ENCODE measurements at regions not wholly inside any gene's neighbourhood (a gene's known extent, or its start where the extent isn't known, plus 50 kb on each side); places are given as distances from the start of the nearest gene placed in this dataset.

- WGBS (ENCODE audit: low lambda C conversion rate, missing lambda C conversion rate): 76% methylated on average over 1 of the region's 1 CpG
- Histone ChIP-seq H3K4me2 (no peak overlapping the region), H3K79me2 (no peaks in the 10 kb centered on the region), H3K9me3 (ENCODE audit: low read depth) (no peaks in the 10 kb centered on the region), H3K4me3 (no peak overlapping the region), H3K9me2 (replicated peaks; ENCODE audit: insufficient read depth) (no peaks in the 10 kb centered on the region), H4K20me1 (ENCODE audit: insufficient read depth, poor library complexity, severe bottlenecking) (no peaks in the 10 kb centered on the region), H3K4me1 (ENCODE audit: insufficient read depth) (no peaks in the 10 kb centered on the region), H2AFZ (no peak overlapping the region), H3K36me3 (replicated peaks; ENCODE audit: insufficient read depth, low read depth) (no peaks in the 10 kb centered on the region), H3K27me3 (no peaks in the 10 kb centered on the region), H3K27ac (no peak overlapping the region)
- DNase-seq (ENCODE audit: low spot score): no peak
- TF ChIP-seq CTCF (IDR thresholded peaks at IDR 0.05; ENCODE audit: poor library complexity) (no peak), EZH2phosphoT487 (IDR thresholded peaks at IDR 0.05; ENCODE audit: low read depth, severe bottlenecking, unreplicated experiment) (no peak), EZH2 (IDR thresholded peaks at IDR 0.05; ENCODE audit: borderline replicate concordance) (no peak)
These were observed 386.5 kb upstream of the SPRY2 start for GRCh38 chr13:80727321-80727975.

DNA sequence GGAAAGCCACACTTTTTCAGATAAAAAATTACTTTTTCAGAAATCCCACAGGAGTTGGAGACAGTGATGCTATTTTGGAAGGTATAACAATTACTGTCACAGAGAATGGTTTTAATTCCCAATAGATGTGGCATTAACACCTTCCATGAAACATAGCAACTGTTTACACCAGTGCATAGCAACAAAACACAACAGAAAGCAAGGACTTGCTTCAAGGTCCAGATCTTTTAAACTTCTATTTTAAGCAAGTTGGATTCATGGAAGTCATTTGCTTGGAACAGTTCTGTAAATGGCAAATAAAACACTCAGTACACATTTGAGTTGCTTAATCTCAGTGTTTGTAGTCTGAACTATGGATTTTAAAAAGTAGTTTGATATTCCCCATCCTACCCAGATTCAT is 385.9 kb upstream of the SPRY2 start:
- Histone ChIP-seq H2AFZ (no peak overlapping the region), H3K9me2 (replicated peaks; ENCODE audit: insufficient read depth) (no peaks in the 10 kb centered on the region), H3K4me1 (ENCODE audit: insufficient read depth) (no peaks in the 10 kb centered on the region), H3K9me3 (ENCODE audit: low read depth) (no peaks in the 10 kb centered on the region), H3K27me3 (no peaks in the 10 kb centered on the region), H3K79me2 (no peaks in the 10 kb centered on the region), H3K4me3 (no peak overlapping the region), H3K36me3 (replicated peaks; ENCODE audit: insufficient read depth, low read depth) (no peaks in the 10 kb centered on the region), H3K4me2 (no peak overlapping the region), H3K27ac (no peak overlapping the region), H4K20me1 (ENCODE audit: insufficient read depth, poor library complexity, severe bottlenecking) (no peaks in the 10 kb centered on the region)
- TF ChIP-seq EZH2 (IDR thresholded peaks at IDR 0.05; ENCODE audit: borderline replicate concordance) (no peak), EZH2phosphoT487 (IDR thresholded peaks at IDR 0.05; ENCODE audit: low read depth, severe bottlenecking, unreplicated experiment) (no peak), CTCF (IDR thresholded peaks at IDR 0.05; ENCODE audit: poor library complexity) (no peak)
- DNase-seq (ENCODE audit: low spot score): no peak

DNA sequence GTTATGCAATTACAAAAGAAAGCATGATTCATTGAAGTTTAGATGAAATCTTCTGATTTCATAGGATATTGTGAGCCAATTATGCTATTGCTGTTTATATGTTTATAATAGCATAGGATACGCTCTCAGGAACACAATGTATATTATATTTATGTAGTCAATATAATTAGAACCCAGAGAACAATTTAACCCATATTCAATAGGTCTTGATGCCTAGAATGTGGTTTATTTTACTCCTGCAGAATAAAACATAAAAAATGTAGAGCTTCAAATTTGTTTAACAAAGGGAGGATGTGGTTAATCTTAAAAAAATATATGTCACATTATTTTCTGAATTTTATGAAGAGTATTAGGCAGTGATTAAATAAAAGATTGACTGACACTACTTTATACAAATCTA is 380.8 kb upstream of the SPRY2 start:
- Histone ChIP-seq H3K36me3 (replicated peaks; ENCODE audit: insufficient read depth, low read depth) (no peaks in the 10 kb centered on the region), H3K4me1 (ENCODE audit: insufficient read depth) (no peaks in the 10 kb centered on the region), H4K20me1 (ENCODE audit: insufficient read depth, poor library complexity, severe bottlenecking) (no peaks in the 10 kb centered on the region), H3K9me2 (replicated peaks; ENCODE audit: insufficient read depth) (no peaks in the 10 kb centered on the region), H3K4me2 (no peak overlapping the region), H3K4me3 (no peak overlapping the region), H2AFZ (no peak overlapping the region), H3K27me3 (no peaks in the 10 kb centered on the region), H3K27ac (no peak overlapping the region), H3K9me3 (ENCODE audit: low read depth) (no peaks in the 10 kb centered on the region), H3K79me2 (no peaks in the 10 kb centered on the region)
- no peak for DNase-seq (ENCODE audit: low spot score)
- 31% methylated on average over 1 of the region's 1 CpG for WGBS (ENCODE audit: low lambda C conversion rate, missing lambda C conversion rate)
- no peak for TF ChIP-seq EZH2phosphoT487 (IDR thresholded peaks at IDR 0.05; ENCODE audit: low read depth, severe bottlenecking, unreplicated experiment)
- TF ChIP-seq EZH2 (IDR thresholded peaks at IDR 0.05; ENCODE audit: borderline replicate concordance): no peak
- TF ChIP-seq CTCF (IDR thresholded peaks at IDR 0.05; ENCODE audit: poor library complexity): no peak

DNA sequence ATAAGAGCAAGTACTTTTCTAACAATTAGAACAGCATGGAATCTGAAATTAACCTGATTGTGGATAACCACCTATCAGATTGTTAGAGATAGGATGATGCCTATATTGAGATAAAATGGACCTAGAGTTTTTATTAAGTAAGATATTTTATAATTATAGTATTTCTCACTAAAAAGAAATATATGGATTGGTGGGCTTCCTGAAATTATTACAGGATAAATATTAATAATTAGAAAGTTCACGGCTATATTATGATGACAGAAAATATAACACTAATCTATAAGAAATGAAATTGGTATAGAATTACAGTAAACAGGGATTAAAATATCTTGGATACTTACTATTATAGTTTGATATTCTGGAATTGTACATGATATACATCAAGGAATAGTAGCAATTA is 378.0 kb upstream of the SPRY2 start:
- Histone ChIP-seq H3K27me3 (no peaks in the 10 kb centered on the region), H3K4me2 (no peak overlapping the region), H3K4me1 (ENCODE audit: insufficient read depth) (no peaks in the 10 kb centered on the region), H3K9me3 (ENCODE audit: low read depth) (no peaks in the 10 kb centered on the region), H4K20me1 (ENCODE audit: insufficient read depth, poor library complexity, severe bottlenecking) (no peaks in the 10 kb centered on the region), H3K9me2 (replicated peaks; ENCODE audit: insufficient read depth) (no peaks in the 10 kb centered on the region), H3K27ac (no peak overlapping the region), H3K4me3 (no peak overlapping the region), H3K79me2 (no peaks in the 10 kb centered on the region), H2AFZ (no peak overlapping the region), H3K36me3 (replicated peaks; ENCODE audit: insufficient read depth, low read depth) (no peaks in the 10 kb centered on the region)
- TF ChIP-seq EZH2 (IDR thresholded peaks at IDR 0.05; ENCODE audit: borderline replicate concordance) (no peak), EZH2phosphoT487 (IDR thresholded peaks at IDR 0.05; ENCODE audit: low read depth, severe bottlenecking, unreplicated experiment) (no peak), CTCF (IDR thresholded peaks at IDR 0.05; ENCODE audit: poor library complexity) (no peak)
- 100% methylated on average over 1 of the region's 1 CpG for WGBS (ENCODE audit: low lambda C conversion rate, missing lambda C conversion rate)
- no peak for DNase-seq (ENCODE audit: low spot score)

Data from hepatocyte (in vitro differentiated cells).